CD4-positive, alpha-beta T cell (primary cell): ENCODE measurements at regions not wholly inside any gene's neighbourhood (a gene's known extent, or its start where the extent isn't known, plus 50 kb on each side); places are given as distances from the start of the nearest gene placed in this dataset.

Experiments
- ATAC-seq: fragments of 200-7000 bp; cut with Tn5 transposase; one replicate; pipeline ENCODE4 v1.10.0; 2022; ENCODE audit warnings: mild to moderate bottlenecking; ENCODE audit not compliant: poor library complexity
- CTCF ChIA-PET: fragments of 350-600 bp; sonication (Branson Sonifier 250); formaldehyde crosslinking; loops from one replicate; lab custom pipeline; 2021; ENCODE audit warnings: antibody characterized with exemption, inconsistent platforms; lab: Charles Lee
- POLR2A ChIA-PET: fragments of 350-600 bp; sonication (Branson Sonifier 250); formaldehyde crosslinking; loops from one replicate; lab custom pipeline; 2021; ENCODE audit warnings: antibody characterized with exemption, inconsistent platforms; lab: Charles Lee
- DNase-seq, 14 experiments: peaks; one replicate each; pipeline ENCODE4 v3.0.0-alpha.2; 2013 to 2020; ENCODE audit warnings: mixed read lengths in 2 of 14
- H3K27ac ChIP-seq, 2 donors: one replicate each; pipeline versions ENCODE4 v1.5.1 to v1.7.0; 2013; ENCODE audit warnings: low read length in 2 of 2, low read depth in 1 of 2, mild to moderate bottlenecking in 1 of 2
- H3K27me3 ChIP-seq, 2 experiments: 1 replicate in 1 of 2; 2 replicates in 1 of 2; pipeline versions ENCODE4 v1.6.1 to v1.7.0; 2013; ENCODE audit warnings: low read length in 2 of 2, control low read depth in 1 of 2, mild to moderate bottlenecking in 1 of 2, moderate library complexity in 1 of 2; ENCODE audit not compliant: insufficient read depth in 2 of 2, control insufficient read depth in 1 of 2
- H3K36me3 ChIP-seq: one replicate; pipeline ENCODE4 v1.6.1; 2013; ENCODE audit warnings: low read length, control low read depth; ENCODE audit not compliant: insufficient read depth
- H3K4me1 ChIP-seq: one replicate; pipeline ENCODE4 v1.6.1; 2013; ENCODE audit warnings: low read length, control low read depth; ENCODE audit not compliant: insufficient read depth
- H3K4me3 ChIP-seq: one replicate; pipeline ENCODE4 v1.5.1; 2013; ENCODE audit warnings: mild to moderate bottlenecking, low read length, moderate library complexity
- H3K9me3 ChIP-seq, 2 experiments: 1 replicate in 1 of 2; 2 replicates in 1 of 2; pipeline versions ENCODE4 v1.6.1 to v1.7.0; 2013; ENCODE audit warnings: low read length in 2 of 2, mild to moderate bottlenecking in 2 of 2, control low read depth in 1 of 2, moderate library complexity in 1 of 2; ENCODE audit not compliant: control insufficient read depth in 1 of 2, insufficient read depth in 1 of 2
- H3K27ac Mint-ChIP-seq: one replicate; pipeline ENCODE4 v1.8.0; 2020; ENCODE audit warnings: mixed read lengths
- H3K27me3 Mint-ChIP-seq: one replicate; pipeline ENCODE4 v1.8.0; 2021; ENCODE audit warnings: mixed read lengths
- H3K36me3 Mint-ChIP-seq: one replicate; pipeline ENCODE4 v1.8.0; 2021; ENCODE audit warnings: low read depth, mixed read lengths
- H3K4me1 Mint-ChIP-seq: one replicate; pipeline ENCODE4 v1.8.0; 2021; ENCODE audit warnings: low read depth, mixed read lengths
- H3K4me3 Mint-ChIP-seq: one replicate; pipeline ENCODE4 v1.8.0; 2020; ENCODE audit warnings: mild to moderate bottlenecking, mixed read lengths
- H3K9me3 Mint-ChIP-seq: one replicate; pipeline ENCODE4 v1.8.0; 2020; ENCODE audit warnings: mixed read lengths
- CTCF ChIP-seq: fragments of 200-600 bp; IDR thresholded peaks from one replicate; pipeline ENCODE4 v1.8.0; 2022; ENCODE audit warnings: antibody characterized with exemption, mild to moderate bottlenecking
- intact Hi-C, 2 experiments: fragments of 100-400 bp; cut with DNase I in 1 of 2; cut with micrococcal nuclease in 1 of 2; formaldehyde crosslinking; loops; one replicate each; pipeline versions ENCODE4 v1.15.1 to v1.9.0; 2023 to 2025; cut with DNase I, micrococcal nuclease

- no peaks in the 10 kb centered on the region for H3K36me3 ChIP-seq
- H3K27me3 ChIP-seq, result no peaks in the 10 kb centered on the region
- CTCF ChIA-PET, result no interaction called here
- no peak for TF ChIP-seq CTCF
- Mint-ChIP-seq H3K27me3 (peaks cover 3% of the 10 kb centered on the region), H3K4me1 (no peaks in the 10 kb centered on the region), H3K27ac (no peak overlapping the region), H3K4me3 (no peak overlapping the region), H3K9me3 (no peaks in the 10 kb centered on the region), H3K36me3 (no peaks in the 10 kb centered on the region)
- DNase-seq (no peak), ATAC-seq (no peak)
- no peak overlapping the region for H3K4me3 ChIP-seq
- H3K27ac ChIP-seq, result no peak overlapping the region
- H3K4me1 ChIP-seq, result no peaks in the 10 kb centered on the region
- H3K9me3 ChIP-seq, result peaks cover 0 to 32% of the 10 kb centered on the region in 2 experiments
- intact Hi-C loops, result no loop called here
- POLR2A ChIA-PET, result no interaction called here
These were observed 93.2 kb downstream of the TUBA3C start for GRCh38 chr13:19088416-19088815.

- no peak overlapping the region for H3K27ac Mint-ChIP-seq
- ChIA-PET CTCF (no interaction called here), POLR2A (no interaction called here)
- H3K4me1 Mint-ChIP-seq, result no peaks in the 10 kb centered on the region
- H3K27me3 Mint-ChIP-seq, result peaks cover 3% of the 10 kb centered on the region
- Histone ChIP-seq H3K27ac (no peak overlapping the region), H3K36me3 (no peaks in the 10 kb centered on the region), H3K27me3 (no peaks in the 10 kb centered on the region), H3K9me3 (peaks cover 0 to 26% of the 10 kb centered on the region in 2 experiments), H3K4me3 (no peak overlapping the region), H3K4me1 (no peaks in the 10 kb centered on the region)
- DNase-seq (no peak), ATAC-seq (no peak)
- TF ChIP-seq CTCF, result no peak
- intact Hi-C loops, result no loop called here
- peaks cover 2% of the 10 kb centered on the region for H3K9me3 Mint-ChIP-seq
- no peak overlapping the region for H3K4me3 Mint-ChIP-seq
- no peaks in the 10 kb centered on the region for H3K36me3 Mint-ChIP-seq
These were observed 95.7 kb downstream of the TUBA3C start for GRCh38 chr13:19085876-19086275.

- Histone ChIP-seq H3K4me3 (no peak overlapping the region), H3K4me1 (no peaks in the 10 kb centered on the region), H3K9me3 (peaks cover 0 to 20% of the 10 kb centered on the region in 2 experiments), H3K36me3 (no peaks in the 10 kb centered on the region), H3K27ac (no peak overlapping the region), H3K27me3 (no peaks in the 10 kb centered on the region)
- no peak for ATAC-seq
- Mint-ChIP-seq H3K4me1 (no peaks in the 10 kb centered on the region), H3K4me3 (no peak overlapping the region), H3K9me3 (peaks cover 2% of the 10 kb centered on the region), H3K36me3 (no peaks in the 10 kb centered on the region), H3K27me3 (peaks cover 3% of the 10 kb centered on the region), H3K27ac (no peak overlapping the region)
- DNase-seq, result no peak
- CTCF ChIA-PET, result no interaction called here
- no peak for TF ChIP-seq CTCF
- POLR2A ChIA-PET, result no interaction called here
- intact Hi-C loops, result no loop called here
These were observed 96.4 kb downstream of the TUBA3C start for GRCh38 chr13:19085258-19085657.
